ENCODE measurements at regions not wholly inside any gene's neighbourhood (a gene's known extent, or its start where the extent isn't known, plus 50 kb on each side); places are given as distances from the start of the nearest gene placed in this dataset.

DNA sequence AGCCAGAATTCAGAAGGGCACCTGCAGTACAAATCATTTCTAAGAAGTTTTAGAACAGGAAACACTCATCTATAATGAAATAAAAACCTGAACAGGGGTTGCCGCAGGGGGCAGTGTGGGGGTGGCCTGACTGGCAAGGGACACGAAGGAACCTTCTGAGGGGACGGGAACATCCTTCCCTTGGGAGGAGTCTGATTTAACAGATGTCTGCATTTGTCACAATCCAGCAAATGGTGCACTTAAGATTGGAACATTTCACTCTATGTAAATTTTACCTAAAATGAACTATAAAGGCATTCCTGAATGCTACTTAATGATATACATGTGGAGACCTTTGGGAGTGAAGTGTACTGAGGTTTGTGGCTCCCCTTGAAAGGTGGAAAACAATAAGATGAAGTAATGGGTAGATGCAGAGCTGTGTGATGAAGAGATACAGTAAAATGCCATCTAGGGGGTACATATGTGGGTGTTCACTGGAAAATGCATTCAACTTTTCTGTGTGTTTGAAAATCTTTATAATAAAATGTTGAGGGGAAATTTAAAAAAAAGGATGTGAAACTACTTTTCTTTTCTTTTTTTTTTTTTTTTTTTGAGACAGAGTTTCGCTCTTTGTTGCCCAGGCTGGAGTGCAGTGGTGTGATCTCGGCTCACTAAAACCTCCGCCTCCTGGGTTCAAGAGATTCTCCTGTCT lies 89.5 kb downstream of the SNX5 start:
- TF ChIP-seq, protein P1, sequence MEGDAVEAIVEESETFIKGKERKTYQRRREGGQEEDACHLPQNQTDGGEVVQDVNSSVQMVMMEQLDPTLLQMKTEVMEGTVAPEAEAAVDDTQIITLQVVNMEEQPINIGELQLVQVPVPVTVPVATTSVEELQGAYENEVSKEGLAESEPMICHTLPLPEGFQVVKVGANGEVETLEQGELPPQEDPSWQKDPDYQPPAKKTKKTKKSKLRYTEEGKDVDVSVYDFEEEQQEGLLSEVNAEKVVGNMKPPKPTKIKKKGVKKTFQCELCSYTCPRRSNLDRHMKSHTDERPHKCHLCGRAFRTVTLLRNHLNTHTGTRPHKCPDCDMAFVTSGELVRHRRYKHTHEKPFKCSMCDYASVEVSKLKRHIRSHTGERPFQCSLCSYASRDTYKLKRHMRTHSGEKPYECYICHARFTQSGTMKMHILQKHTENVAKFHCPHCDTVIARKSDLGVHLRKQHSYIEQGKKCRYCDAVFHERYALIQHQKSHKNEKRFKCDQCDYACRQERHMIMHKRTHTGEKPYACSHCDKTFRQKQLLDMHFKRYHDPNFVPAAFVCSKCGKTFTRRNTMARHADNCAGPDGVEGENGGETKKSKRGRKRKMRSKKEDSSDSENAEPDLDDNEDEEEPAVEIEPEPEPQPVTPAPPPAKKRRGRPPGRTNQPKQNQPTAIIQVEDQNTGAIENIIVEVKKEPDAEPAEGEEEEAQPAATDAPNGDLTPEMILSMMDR (IDR thresholded peaks at IDR 0.05) = no peak
- TF ChIP-seq POLR2A (IDR thresholded peaks at IDR 0.05) = no peak
